DOHH2 (cell line): ENCODE measurements at regions not wholly inside any gene's neighbourhood (a gene's known extent, or its start where the extent isn't known, plus 50 kb on each side); places are given as distances from the start of the nearest gene placed in this dataset.

Experiments used
- EZH2phosphoT487 ChIP-seq: fragments of 200-600 bp; sonication (generic); IDR thresholded peaks from 2 replicates; pipeline ENCODE4 v1.6.1; 2017; ENCODE audit warnings: borderline replicate concordance, mild to moderate bottlenecking, antibody characterized with exemption, low read length, moderate library complexity, mixed read lengths
- TF ChIP-seq, protein P1 (sequence below): fragments of 200-600 bp; sonication (generic); IDR thresholded peaks from one replicate; pipeline ENCODE4 v1.5.1; 2014; ENCODE audit warnings: antibody characterized with exemption, mild to moderate bottlenecking, low read depth, low read length; ENCODE audit not compliant: poor library complexity, severe bottlenecking

DNA sequence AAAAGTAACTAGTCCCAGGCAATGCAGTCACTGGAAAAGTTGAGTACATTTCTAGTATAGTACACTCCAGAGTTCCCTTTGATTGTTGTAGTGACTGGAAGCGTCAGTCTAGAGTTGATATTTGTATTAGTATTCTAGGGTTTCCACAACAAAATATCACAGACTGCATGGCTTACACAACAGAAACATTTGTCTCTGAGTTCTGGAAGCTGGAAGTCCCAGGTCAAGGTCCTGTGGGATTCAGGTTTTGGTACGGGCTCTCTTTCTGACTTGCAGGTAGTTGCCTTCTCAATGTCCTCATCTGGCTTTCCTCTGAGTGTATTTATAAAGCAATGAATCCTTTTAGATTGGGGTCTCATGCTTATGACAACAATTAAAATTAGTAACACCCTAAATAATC, 1119.1 kb upstream of the PHF14 start:
- TF ChIP-seq, protein P1, sequence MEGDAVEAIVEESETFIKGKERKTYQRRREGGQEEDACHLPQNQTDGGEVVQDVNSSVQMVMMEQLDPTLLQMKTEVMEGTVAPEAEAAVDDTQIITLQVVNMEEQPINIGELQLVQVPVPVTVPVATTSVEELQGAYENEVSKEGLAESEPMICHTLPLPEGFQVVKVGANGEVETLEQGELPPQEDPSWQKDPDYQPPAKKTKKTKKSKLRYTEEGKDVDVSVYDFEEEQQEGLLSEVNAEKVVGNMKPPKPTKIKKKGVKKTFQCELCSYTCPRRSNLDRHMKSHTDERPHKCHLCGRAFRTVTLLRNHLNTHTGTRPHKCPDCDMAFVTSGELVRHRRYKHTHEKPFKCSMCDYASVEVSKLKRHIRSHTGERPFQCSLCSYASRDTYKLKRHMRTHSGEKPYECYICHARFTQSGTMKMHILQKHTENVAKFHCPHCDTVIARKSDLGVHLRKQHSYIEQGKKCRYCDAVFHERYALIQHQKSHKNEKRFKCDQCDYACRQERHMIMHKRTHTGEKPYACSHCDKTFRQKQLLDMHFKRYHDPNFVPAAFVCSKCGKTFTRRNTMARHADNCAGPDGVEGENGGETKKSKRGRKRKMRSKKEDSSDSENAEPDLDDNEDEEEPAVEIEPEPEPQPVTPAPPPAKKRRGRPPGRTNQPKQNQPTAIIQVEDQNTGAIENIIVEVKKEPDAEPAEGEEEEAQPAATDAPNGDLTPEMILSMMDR = no peak
- TF ChIP-seq EZH2phosphoT487 = no peak
